Mucosa of rectum (tissue), 2 donors: ENCODE measurements at regions not wholly inside any gene's neighbourhood (a gene's known extent, or its start where the extent isn't known, plus 50 kb on each side); places are given as distances from the start of the nearest gene placed in this dataset.

Experiments
- H3K27ac ChIP-seq, 2 donors: one replicate each; pipeline ENCODE4 v1.7.0; 2013; ENCODE audit warnings: inconsistent platforms in 2 of 2, low read depth in 2 of 2, low read length in 2 of 2
- H3K27me3 ChIP-seq, 2 donors: one replicate each; pipeline ENCODE4 v1.7.0; 2013; ENCODE audit warnings: low read length in 2 of 2; ENCODE audit not compliant: control insufficient read depth in 2 of 2, insufficient read depth in 2 of 2
- H3K36me3 ChIP-seq, 2 donors: one replicate each; pipeline ENCODE4 v1.7.0; 2013; ENCODE audit warnings: low read length in 2 of 2; ENCODE audit not compliant: control insufficient read depth in 2 of 2, insufficient read depth in 2 of 2
- H3K4me1 ChIP-seq, 2 donors: one replicate each; pipeline ENCODE4 v1.7.0; 2013; ENCODE audit warnings: low read length in 2 of 2, mild to moderate bottlenecking in 1 of 2; ENCODE audit not compliant: control insufficient read depth in 2 of 2, insufficient read depth in 2 of 2
- H3K4me3 ChIP-seq, 2 donors: one replicate each; pipeline ENCODE4 v1.7.0; 2013; ENCODE audit warnings: low read length in 2 of 2
- H3K9ac ChIP-seq, 2 donors: one replicate each; pipeline ENCODE4 v1.7.0; 2013; ENCODE audit warnings: low read length in 2 of 2, low read depth in 1 of 2, mild to moderate bottlenecking in 1 of 2
- H3K9me3 ChIP-seq, 2 donors: one replicate each; pipeline ENCODE4 v1.7.0; 2013; ENCODE audit warnings: low read length in 2 of 2; ENCODE audit not compliant: control insufficient read depth in 2 of 2
- donor health status: healthy.
- donor health status: Normal muscosa, but diverticular disease.

DNA sequence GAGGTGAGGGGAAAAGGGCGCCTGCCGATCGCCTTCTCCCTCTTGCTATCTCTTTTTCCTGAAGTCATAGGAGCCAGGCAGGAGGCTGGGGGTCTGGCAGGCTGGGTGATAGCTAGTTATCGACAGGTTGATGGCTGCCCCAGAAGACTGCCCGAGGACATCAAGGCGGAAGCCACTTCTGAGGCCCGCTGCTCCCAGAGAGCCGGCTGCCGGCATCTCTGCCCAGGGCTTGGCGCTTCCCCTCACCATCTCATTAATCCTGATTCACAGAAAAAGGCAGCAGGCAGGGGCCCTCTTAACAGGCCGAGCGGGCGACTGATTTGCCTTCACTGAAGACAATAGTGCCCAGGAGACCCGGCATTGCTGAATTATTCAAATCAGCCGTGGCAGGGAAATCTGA, 124.2 kb downstream of the MIAT start:
- Histone ChIP-seq H3K36me3 (peaks cover 14 to 16% of the 10 kb centered on the region in 2 donors), H3K4me3 (no peak overlapping the region), H3K27me3 (no peaks in the 10 kb centered on the region), H3K27ac (no peak overlapping the region), H3K4me1 (no peaks in the 10 kb centered on the region), H3K9me3 (no peaks in the 10 kb centered on the region), H3K9ac (no peak overlapping the region)

DNA sequence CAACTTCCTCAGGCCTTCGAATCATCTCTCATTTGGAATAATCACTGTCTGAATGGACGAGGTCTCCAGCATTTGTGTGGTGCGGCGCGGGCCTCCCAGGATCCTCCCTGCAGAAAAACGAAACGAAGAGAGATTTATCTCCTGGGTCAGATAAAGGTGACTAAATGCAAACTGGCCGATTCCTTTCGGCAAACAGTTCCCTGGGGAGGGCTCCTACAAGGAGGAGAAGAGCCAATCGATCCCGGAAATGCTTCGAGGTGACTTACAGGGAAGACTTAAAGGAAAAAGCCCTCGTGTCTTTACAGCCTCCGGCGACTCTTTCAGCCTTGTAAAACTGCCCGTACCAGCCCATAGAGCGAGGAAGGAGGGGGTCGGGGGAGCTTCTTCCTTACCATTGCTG, 126.5 kb downstream of the MIAT start:
- no peak overlapping the region for H3K4me3 ChIP-seq
- no peaks in the 10 kb centered on the region for H3K4me1 ChIP-seq
- H3K9me3 ChIP-seq: no peaks in the 10 kb centered on the region
- H3K36me3 ChIP-seq: peaks cover 10% of the 10 kb centered on the region in 2 donors
- no peak overlapping the region for H3K27ac ChIP-seq
- H3K27me3 ChIP-seq: no peaks in the 10 kb centered on the region
- H3K9ac ChIP-seq: no peak overlapping the region

DNA sequence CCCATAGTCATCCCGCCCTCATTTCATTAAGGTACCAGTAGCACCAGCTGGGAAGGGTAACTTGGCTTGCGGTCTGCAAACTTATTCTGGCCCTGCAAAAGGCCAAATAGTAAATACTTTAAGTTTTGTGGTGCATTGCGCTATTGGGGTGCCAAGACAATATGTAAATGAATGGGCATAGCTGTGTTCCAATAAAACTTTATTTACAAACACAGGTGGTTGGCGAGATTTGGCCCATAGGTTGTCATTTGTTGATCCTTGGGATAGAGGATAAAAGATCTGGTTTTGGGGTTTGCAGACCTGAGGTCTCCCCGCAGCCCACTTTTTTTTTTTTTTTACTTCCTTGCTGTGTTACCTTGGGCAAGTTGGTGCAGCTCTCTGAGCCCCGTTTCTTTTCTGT, 127.4 kb downstream of the MIAT start:
- Histone ChIP-seq H3K27ac (no peak overlapping the region), H3K27me3 (no peaks in the 10 kb centered on the region), H3K9me3 (no peaks in the 10 kb centered on the region), H3K4me3 (no peak overlapping the region), H3K4me1 (no peaks in the 10 kb centered on the region), H3K36me3 (peaks cover 7 to 10% of the 10 kb centered on the region in 2 donors), H3K9ac (no peak overlapping the region)

DNA sequence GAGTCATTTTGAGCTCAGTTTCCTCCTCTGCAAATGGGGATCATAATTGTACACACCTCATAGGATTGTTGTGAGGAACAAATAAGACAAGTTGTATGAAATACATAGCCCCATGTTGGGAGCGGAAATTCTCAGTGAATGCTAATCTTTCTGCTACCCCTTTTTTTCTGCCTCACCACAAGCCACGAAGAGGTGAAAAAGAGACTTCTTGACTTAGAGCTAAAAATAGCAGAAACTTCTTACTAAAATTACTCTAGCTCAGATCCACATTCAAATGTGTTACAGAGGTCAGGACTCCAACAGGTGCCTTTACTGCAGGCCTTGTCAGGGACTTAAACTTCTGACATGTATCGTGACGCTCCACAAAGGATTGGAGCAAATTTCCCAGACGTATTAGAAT, 128.5 kb downstream of the MIAT start:
- no peak overlapping the region for H3K27ac ChIP-seq
- no peaks in the 10 kb centered on the region for H3K4me1 ChIP-seq
- no peaks in the 10 kb centered on the region for H3K27me3 ChIP-seq
- H3K9ac ChIP-seq: no peak overlapping the region
- H3K4me3 ChIP-seq: no peak overlapping the region
- H3K9me3 ChIP-seq: no peaks in the 10 kb centered on the region
- H3K36me3 ChIP-seq: peaks cover 3 to 5% of the 10 kb centered on the region in 2 donors

DNA sequence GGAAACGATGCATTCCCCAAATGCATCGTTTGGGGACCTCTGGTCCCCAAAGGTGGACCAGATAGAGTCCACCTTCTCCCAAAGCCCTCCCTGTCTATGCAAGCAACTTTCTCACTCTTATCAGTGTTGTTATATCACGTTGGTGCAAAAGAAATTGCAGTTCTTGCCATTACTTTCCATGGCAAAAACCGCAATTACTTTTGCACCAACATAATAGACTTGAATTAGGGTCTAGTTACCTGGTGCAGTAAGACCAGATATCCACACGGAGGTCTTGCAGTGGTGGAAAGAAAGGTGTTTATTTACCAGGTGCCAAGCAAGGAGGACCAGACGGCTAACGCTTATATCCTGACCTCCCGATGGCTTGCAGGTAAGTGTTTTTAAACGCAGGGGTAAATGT, 129.0 kb downstream of the MIAT start:
- Histone ChIP-seq H3K27ac (no peak overlapping the region), H3K9me3 (no peaks in the 10 kb centered on the region), H3K9ac (no peak overlapping the region), H3K4me3 (no peak overlapping the region), H3K4me1 (no peaks in the 10 kb centered on the region), H3K27me3 (no peaks in the 10 kb centered on the region), H3K36me3 (peaks cover 0 to 3% of the 10 kb centered on the region in 2 donors)

DNA sequence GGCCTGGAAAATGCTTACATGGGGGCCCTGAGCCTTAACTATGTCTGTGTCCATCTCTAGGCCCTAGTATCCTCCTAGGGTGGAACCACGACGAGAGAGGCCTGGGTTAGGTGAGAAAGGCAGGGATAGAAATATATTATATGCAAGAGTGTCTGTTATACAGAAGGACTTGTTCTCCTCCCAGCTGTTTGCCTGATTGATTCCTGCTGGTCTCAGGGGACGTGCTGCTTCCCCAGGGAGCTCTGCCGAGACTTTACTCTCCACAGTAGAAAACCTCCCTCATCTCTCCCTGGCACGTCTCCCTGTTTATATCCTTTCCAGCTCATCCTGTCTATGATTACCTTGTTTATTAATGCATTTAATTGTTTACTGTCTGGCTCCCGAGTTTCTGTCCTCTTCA, 132.6 kb downstream of the MIAT start:
- Histone ChIP-seq H3K9me3 (no peaks in the 10 kb centered on the region), H3K4me1 (no peaks in the 10 kb centered on the region), H3K36me3 (no peaks in the 10 kb centered on the region), H3K9ac (no peak overlapping the region), H3K27me3 (no peaks in the 10 kb centered on the region), H3K4me3 (no peak overlapping the region), H3K27ac (no peak overlapping the region)

DNA sequence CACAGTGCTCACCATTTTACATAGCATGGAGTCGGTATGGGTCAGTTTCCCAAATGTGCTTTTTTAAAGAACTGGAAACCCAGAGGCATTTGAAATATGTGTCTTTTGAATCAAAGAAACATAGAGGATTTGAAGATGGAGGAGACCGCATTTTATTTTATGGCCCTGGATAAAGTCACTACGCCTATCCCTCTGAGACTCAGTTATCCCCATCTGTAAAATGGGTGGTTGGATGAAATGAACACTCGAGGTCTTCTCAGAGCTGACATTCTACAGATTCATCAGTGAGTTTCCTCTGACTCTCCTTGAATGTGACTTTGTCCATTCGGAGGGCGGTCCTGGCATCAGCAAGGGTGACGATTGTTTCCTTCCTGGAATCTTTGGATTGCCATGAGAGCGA, 135.1 kb downstream of the MIAT start:
- Histone ChIP-seq H3K27ac (no peak overlapping the region), H3K9me3 (no peaks in the 10 kb centered on the region), H3K27me3 (no peaks in the 10 kb centered on the region), H3K4me3 (no peak overlapping the region), H3K4me1 (no peaks in the 10 kb centered on the region), H3K36me3 (no peaks in the 10 kb centered on the region), H3K9ac (no peak overlapping the region)

DNA sequence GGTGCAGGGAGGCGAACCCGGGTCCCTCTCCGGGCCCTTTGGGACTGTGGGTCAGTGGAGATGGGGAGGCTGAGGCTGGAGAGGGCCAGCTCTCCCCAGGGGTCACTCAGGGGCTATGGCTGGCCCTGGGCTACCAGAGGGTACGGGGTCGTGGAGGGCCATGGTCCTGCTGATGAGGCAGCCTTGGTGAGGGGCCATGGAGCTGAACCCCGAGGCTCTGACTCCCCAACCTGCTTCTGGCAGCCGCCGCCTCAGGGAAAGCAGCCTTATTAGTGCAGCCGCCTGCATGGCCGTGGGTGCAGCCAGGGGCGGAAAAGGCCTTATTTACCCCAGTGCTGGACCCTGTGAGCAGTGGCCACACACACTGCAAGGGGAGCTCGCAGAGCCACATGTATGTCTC, 139.4 kb downstream of the MIAT start:
- Histone ChIP-seq H3K36me3 (no peaks in the 10 kb centered on the region), H3K9ac (no peak overlapping the region), H3K9me3 (no peaks in the 10 kb centered on the region), H3K4me3 (no peak overlapping the region), H3K27me3 (peaks cover 0 to 3% of the 10 kb centered on the region in 2 donors), H3K4me1 (peaks cover 0 to 7% of the 10 kb centered on the region in 2 donors), H3K27ac (no peak overlapping the region)

DNA sequence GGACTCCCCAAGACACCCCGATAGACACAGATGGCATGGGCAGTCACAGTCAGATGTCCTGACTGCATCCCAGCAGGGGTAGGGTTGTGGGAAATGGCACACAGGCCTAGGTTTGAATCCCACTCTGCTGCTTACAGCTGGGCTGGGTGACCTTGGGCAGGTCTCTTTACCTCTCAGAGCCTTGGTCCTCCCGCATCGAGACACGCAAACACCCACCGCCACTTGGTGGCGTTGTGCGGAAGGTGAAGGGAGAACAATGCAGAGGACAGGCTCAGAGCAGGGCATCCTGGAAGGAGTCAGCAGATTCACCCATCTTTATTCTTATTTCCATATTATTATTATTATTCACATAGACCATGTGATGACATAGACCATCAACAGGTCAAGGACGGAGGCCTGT, 140.5 kb downstream of the MIAT start:
- no peak overlapping the region for H3K4me3 ChIP-seq
- no peaks in the 10 kb centered on the region for H3K36me3 ChIP-seq
- H3K4me1 ChIP-seq: peaks cover 0 to 7% of the 10 kb centered on the region in 2 donors
- H3K9me3 ChIP-seq: no peaks in the 10 kb centered on the region
- H3K9ac ChIP-seq: no peak overlapping the region
- no peak overlapping the region for H3K27ac ChIP-seq
- H3K27me3 ChIP-seq: peaks cover 0 to 3% of the 10 kb centered on the region in 2 donors

DNA sequence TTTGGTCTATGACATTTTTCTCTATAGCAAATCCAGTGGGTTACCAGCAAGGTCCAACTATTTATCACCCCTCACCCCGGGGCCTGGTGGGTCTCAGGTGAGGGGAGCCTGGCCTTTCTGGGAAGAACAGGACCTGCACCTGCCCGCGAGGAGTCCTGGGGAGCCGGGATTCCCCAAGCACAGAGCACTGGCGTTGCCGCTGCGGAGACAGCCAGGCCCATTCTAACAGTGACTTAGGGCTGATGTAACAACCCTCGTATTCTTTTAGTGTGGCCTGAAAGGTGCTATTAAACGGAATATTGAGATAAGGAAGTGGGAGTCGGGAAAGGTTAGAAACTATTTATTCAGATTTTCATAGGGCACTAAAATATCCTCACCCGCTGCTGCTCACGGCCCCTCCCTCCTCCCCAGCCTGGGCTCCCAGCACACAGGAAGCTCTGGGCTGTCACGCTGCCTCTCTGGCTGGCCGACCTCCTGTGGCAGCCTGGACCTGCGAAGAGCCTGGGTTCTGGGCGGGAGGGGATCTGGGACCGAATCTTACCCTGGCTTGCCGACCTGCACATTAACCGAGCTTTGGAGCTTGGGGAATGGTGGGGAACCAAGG, 141.2 kb downstream of the MIAT start:
- Histone ChIP-seq H3K36me3 (no peaks in the 10 kb centered on the region), H3K9ac (no peak overlapping the region), H3K4me1 (peaks cover 0 to 7% of the 10 kb centered on the region in 2 donors), H3K27ac (no peak overlapping the region), H3K4me3 (no peak overlapping the region), H3K9me3 (no peaks in the 10 kb centered on the region), H3K27me3 (peaks cover 0 to 3% of the 10 kb centered on the region in 2 donors)

DNA sequence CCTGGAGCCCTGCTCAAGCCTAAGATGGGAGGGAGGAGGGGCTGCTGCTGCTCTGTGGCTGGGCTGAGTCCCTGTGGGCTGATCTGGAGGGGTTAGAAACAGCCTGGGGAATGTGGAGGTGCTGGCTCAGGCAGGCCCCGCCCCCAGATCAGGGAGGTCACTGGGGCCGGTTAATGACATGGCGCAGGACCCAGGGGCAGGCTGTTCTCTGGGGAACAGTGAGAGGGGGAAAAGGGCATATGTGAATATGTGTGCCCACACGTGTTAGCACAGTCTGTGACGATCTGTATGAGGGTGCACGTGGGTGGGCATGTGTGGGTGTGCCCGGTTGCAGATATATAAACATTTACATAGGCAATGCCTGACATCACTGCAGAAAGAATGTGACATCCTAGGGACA, 143.5 kb downstream of the MIAT start:
- H3K9ac ChIP-seq: no peak overlapping the region
- H3K27ac ChIP-seq: no peak overlapping the region
- H3K4me3 ChIP-seq: no peak overlapping the region
- H3K9me3 ChIP-seq: no peaks in the 10 kb centered on the region
- H3K27me3 ChIP-seq: peaks cover 0 to 3% of the 10 kb centered on the region in 2 donors
- H3K4me1 ChIP-seq: peaks cover 0 to 7% of the 10 kb centered on the region in 2 donors
- no peaks in the 10 kb centered on the region for H3K36me3 ChIP-seq
